SK-N-SH (cell line): ENCODE measurements at regions not wholly inside any gene's neighbourhood (a gene's known extent, or its start where the extent isn't known, plus 50 kb on each side); places are given as distances from the start of the nearest gene placed in this dataset.

Source experiments
- CHD2 ChIP-seq: fragments of 150-350 bp; IDR thresholded peaks from 2 replicates; pipeline ENCODE4 v1.6.1; 2018; ENCODE audit warnings: low read length; ENCODE audit not compliant: partially characterized antibody
- EP300 ChIP-seq, 2 experiments: IDR thresholded peaks; 2 replicates each; pipeline versions ENCODE4 v1.4.0 to v1.6.1; 2012; ENCODE audit warnings: borderline replicate concordance in 1 of 2, low read depth in 1 of 2, low read length in 1 of 2
- TF ChIP-seq, protein P1 (sequence below): fragments of 200-600 bp; sonication (generic); IDR thresholded peaks from 2 replicates; pipeline ENCODE4 v1.6.1; 2017; ENCODE audit warnings: antibody characterized with exemption, mild to moderate bottlenecking, moderate library complexity
- TF ChIP-seq, protein P2 (sequence below): IDR thresholded peaks from 2 replicates; pipeline ENCODE4 v1.4.0; 2012; ENCODE audit warnings: low read depth

DNA sequence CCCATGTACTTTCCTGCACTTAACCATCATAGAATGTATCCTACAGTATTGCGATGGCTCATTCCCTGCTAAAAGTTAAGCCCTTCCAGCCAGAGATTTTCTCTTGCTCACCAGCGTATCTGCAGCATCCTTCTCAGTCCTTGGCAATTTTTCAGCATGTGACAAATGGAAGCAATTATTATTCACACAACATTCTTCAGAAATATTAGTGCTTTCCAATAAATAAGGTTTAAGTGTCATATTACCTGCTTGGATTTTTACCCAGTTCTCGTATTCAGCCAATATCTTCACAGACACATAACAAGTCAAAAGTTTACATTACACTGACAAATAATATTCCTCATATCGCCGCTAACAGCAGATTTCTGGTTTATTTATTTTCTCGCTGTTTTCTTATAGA, 82.3 kb downstream of the POU4F1 start:
- TF ChIP-seq, protein P1, sequence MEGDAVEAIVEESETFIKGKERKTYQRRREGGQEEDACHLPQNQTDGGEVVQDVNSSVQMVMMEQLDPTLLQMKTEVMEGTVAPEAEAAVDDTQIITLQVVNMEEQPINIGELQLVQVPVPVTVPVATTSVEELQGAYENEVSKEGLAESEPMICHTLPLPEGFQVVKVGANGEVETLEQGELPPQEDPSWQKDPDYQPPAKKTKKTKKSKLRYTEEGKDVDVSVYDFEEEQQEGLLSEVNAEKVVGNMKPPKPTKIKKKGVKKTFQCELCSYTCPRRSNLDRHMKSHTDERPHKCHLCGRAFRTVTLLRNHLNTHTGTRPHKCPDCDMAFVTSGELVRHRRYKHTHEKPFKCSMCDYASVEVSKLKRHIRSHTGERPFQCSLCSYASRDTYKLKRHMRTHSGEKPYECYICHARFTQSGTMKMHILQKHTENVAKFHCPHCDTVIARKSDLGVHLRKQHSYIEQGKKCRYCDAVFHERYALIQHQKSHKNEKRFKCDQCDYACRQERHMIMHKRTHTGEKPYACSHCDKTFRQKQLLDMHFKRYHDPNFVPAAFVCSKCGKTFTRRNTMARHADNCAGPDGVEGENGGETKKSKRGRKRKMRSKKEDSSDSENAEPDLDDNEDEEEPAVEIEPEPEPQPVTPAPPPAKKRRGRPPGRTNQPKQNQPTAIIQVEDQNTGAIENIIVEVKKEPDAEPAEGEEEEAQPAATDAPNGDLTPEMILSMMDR, result no peak
- TF ChIP-seq, protein P2, sequence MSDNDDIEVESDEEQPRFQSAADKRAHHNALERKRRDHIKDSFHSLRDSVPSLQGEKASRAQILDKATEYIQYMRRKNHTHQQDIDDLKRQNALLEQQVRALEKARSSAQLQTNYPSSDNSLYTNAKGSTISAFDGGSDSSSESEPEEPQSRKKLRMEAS, result no peak
- TF ChIP-seq CHD2 (no peak), EP300 (IDR thresholded peaks at IDR 0.05; ENCODE audit: borderline replicate concordance in 1 of 2, low read depth in 1 of 2, low read length in 1 of 2) (no peak)
